OCI-LY7 (cell line): ENCODE measurements at regions not wholly inside any gene's neighbourhood (a gene's known extent, or its start where the extent isn't known, plus 50 kb on each side); places are given as distances from the start of the nearest gene placed in this dataset.

Experiments
- BruUV-seq: library from RNA; stranded (reverse); fragments of 400-500 nt; replicated peaks from 2 replicates; lab custom pipeline; 2021; lab: Mats Ljungman, UMichigan
- CTCF ChIA-PET: fragments of 300-600 bp; sonication (Branson Sonifier 250); formaldehyde crosslinking; loops from one replicate; lab custom pipeline; 2022; ENCODE audit warnings: antibody characterized with exemption; ENCODE audit not compliant: unreplicated experiment; lab: Charles Lee
- POLR2A ChIA-PET: fragments of 300-600 bp; sonication (Branson Sonifier 250); formaldehyde crosslinking; loops from one replicate; lab custom pipeline; 2022; ENCODE audit warnings: antibody characterized with exemption; lab: Charles Lee
- DNase-seq: peaks from one replicate; pipeline ENCODE4 v3.0.0-alpha.2; 2015; ENCODE audit warnings: low spot score
- H2AFZ ChIP-seq: fragments of 200-600 bp; sonication (generic), shearing (Covaris generic); 2 replicates; pipeline ENCODE4 v1.6.1; 2014; ENCODE audit warnings: mild to moderate bottlenecking, antibody characterized with exemption, low read length, moderate library complexity
- H3K27ac ChIP-seq: fragments of 200-600 bp; sonication (generic); 2 replicates; pipeline ENCODE4 v1.5.1; 2014; ENCODE audit warnings: mixed run types, low read depth, mild to moderate bottlenecking, moderate library complexity, low read length, inconsistent platforms; ENCODE audit not compliant: poor library complexity, severe bottlenecking
- H3K36me3 ChIP-seq: fragments of 200-600 bp; sonication (generic); 2 replicates; pipeline ENCODE4 v1.6.1; 2014; ENCODE audit warnings: mild to moderate bottlenecking, antibody characterized with exemption, low read length, moderate library complexity, mixed read lengths; ENCODE audit not compliant: insufficient read depth
- H3K4me1 ChIP-seq: fragments of 200-600 bp; sonication (generic); 2 replicates; pipeline ENCODE4 v1.5.1; 2014; ENCODE audit warnings: mild to moderate bottlenecking, low read length; ENCODE audit not compliant: insufficient read depth, poor library complexity, severe bottlenecking
- H3K4me2 ChIP-seq: fragments of 200-600 bp; sonication (generic); 2 replicates; pipeline ENCODE4 v1.6.1; 2014; ENCODE audit warnings: mild to moderate bottlenecking, low read length
- H3K4me3 ChIP-seq: fragments of 200-600 bp; sonication (generic); 2 replicates; pipeline ENCODE4 v1.5.1; 2014; ENCODE audit warnings: mild to moderate bottlenecking, low read depth, low read length; ENCODE audit not compliant: poor library complexity, severe bottlenecking
- H3K79me2 ChIP-seq: fragments of 200-600 bp; sonication (generic); 2 replicates; pipeline ENCODE4 v1.6.1; 2016; ENCODE audit warnings: low read depth, mild to moderate bottlenecking, low read length, moderate library complexity, mixed read lengths; ENCODE audit not compliant: insufficient read depth
- H3K9me2 ChIP-seq: fragments of 200-600 bp; sonication (generic); 2 replicates; pipeline ENCODE4 v1.6.1; 2016; ENCODE audit warnings: mild to moderate bottlenecking, low read length, mixed read lengths; ENCODE audit not compliant: insufficient read depth
- H3K9me3 ChIP-seq: fragments of 200-600 bp; sonication (generic); 2 replicates; pipeline ENCODE4 v1.6.1; 2014; ENCODE audit warnings: mild to moderate bottlenecking, mixed run types, low read length, mixed read lengths
- H4K20me1 ChIP-seq: fragments of 200-600 bp; sonication (generic); 2 replicates; pipeline ENCODE4 v1.6.1; 2014; ENCODE audit warnings: mild to moderate bottlenecking, antibody characterized with exemption, low read length, moderate library complexity, mixed read lengths; ENCODE audit not compliant: insufficient read depth
- CTCF ChIP-seq: fragments of 200-600 bp; sonication (generic); conservative IDR thresholded peaks from 2 replicates; pipeline ENCODE4 v1.5.1; 2014; ENCODE audit warnings: mild to moderate bottlenecking, antibody characterized with exemption, low read length, moderate library complexity, mixed read lengths
- EZH2phosphoT487 ChIP-seq: fragments of 200-600 bp; sonication (generic); IDR thresholded peaks from 2 replicates; pipeline ENCODE4 v1.6.1; 2018; ENCODE audit warnings: low read depth, borderline replicate concordance, mild to moderate bottlenecking, mixed run types, antibody characterized with exemption, low read length, moderate library complexity, mixed read lengths
- intact Hi-C: fragments of 100-400 bp; cut with micrococcal nuclease; formaldehyde crosslinking; loops from one replicate; pipeline ENCODE4 v1.10.0; 2022; ENCODE audit not compliant: unreplicated experiment

GRCh38 chr11:115906171-115906570 is 402.0 kb upstream of the CADM1 start:
- intact Hi-C loops, result no loop called here
- no peaks in the 10 kb centered on the region for H4K20me1 ChIP-seq
- no peak for DNase-seq
- CTCF ChIA-PET, result interaction anchor here (1.1 kb wide), 1 partner anchor 20 kb away, joined by 4 read pairs; no protein-coding TSS in a partner anchor
- POLR2A ChIA-PET, result interaction anchor here (1.2 to 2.1 kb wide), 3 partner anchors 11 to 30 kb away, joined by 4 to 9 read pairs (median 5); no protein-coding TSS in a partner anchor
- H3K4me2 ChIP-seq, result no peak overlapping the region
- no peak overlapping the region for H3K27ac ChIP-seq
- no peaks in the 10 kb centered on the region for H3K79me2 ChIP-seq
- H3K9me3 ChIP-seq, result no peaks in the 10 kb centered on the region
- no peaks in the 10 kb centered on the region for H3K36me3 ChIP-seq
- H3K4me3 ChIP-seq, result no peak overlapping the region
- peaks cover 6% of the 10 kb centered on the region for H3K4me1 ChIP-seq
- no peak overlapping the region for H2AFZ ChIP-seq
- BruUV-seq, result no TSS peak
- TF ChIP-seq EZH2phosphoT487, result no peak
- TF ChIP-seq CTCF, result no peak
- H3K9me2 ChIP-seq, result no peaks in the 10 kb centered on the region

DNA sequence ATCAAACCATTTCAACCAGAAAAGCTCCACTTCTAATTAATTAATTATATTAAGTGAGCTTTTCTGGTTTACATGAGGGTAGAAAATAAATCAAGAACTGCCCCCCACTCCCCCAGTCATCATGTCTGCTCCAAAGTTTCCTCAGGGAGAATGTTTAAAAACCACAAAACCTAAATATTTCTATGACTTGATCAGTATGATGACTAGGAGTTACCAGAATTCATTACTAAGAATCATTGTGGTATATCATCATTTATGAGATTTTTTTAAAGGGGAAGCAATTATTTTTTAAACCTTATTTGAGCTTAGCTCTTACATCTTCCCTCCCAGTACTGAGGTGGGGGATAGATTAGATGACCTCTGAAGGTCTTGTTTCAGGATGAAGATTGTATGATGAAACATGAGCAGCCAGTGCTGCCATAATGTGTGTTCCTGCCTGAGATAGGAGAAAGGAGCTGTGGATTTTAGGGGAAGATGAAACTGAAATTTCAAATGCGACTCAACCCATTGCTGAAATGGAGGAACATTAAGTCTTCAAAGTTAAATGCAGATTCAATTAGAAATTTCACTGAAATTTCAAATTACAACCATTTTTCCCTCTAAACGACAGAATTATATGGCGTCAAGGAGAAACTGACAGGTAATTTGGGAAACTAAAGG is 401.3 kb upstream of the CADM1 start:
- Histone ChIP-seq H3K79me2 (no peaks in the 10 kb centered on the region), H3K9me3 (no peaks in the 10 kb centered on the region), H3K27ac (no peak overlapping the region), H3K36me3 (no peaks in the 10 kb centered on the region), H3K4me3 (no peak overlapping the region), H3K4me1 (peaks cover 5% of the 10 kb centered on the region), H4K20me1 (no peaks in the 10 kb centered on the region), H2AFZ (no peak overlapping the region), H3K9me2 (no peaks in the 10 kb centered on the region), H3K4me2 (no peak overlapping the region)
- no peak for TF ChIP-seq CTCF
- DNase-seq, result no peak
- ChIA-PET CTCF (interaction anchor here (1.1 kb wide), 1 partner anchor 21 kb away, joined by 4 read pairs; no protein-coding TSS in a partner anchor), POLR2A (interaction anchor here (0.7 to 5.4 kb wide), 6 partner anchors 7 to 30 kb away, joined by 3 to 25 read pairs (median 4); no protein-coding TSS in a partner anchor)
- BruUV-seq, result no TSS peak
- intact Hi-C loops, result no loop called here

DNA sequence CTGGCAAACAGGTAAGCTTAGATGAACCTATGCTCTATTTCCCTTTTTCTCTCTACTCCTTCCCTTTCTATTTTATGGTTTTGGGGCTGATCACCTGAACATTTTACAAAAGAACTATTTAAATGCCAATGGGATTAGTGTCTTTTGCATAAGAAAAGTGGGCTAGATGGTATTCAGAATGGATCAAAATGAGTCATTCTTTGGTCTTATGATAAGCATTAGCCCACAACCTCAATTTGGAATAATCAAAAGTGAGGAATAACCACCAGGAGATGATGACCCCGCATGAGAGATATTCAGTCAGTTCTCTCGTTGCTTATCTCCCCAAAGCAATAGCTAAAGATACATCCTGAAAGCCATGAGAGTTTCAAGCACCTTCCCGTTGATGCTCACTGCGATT is 399.0 kb upstream of the CADM1 start:
- H3K4me3 ChIP-seq, result no peak overlapping the region
- H3K36me3 ChIP-seq, result no peaks in the 10 kb centered on the region
- no peaks in the 10 kb centered on the region for H3K9me3 ChIP-seq
- H3K79me2 ChIP-seq, result no peaks in the 10 kb centered on the region
- intact Hi-C loops, result no loop called here
- H3K4me2 ChIP-seq, result no peak overlapping the region
- H2AFZ ChIP-seq, result no peak overlapping the region
- no peaks in the 10 kb centered on the region for H3K9me2 ChIP-seq
- no peak for TF ChIP-seq CTCF
- TF ChIP-seq EZH2phosphoT487, result no peak
- H3K27ac ChIP-seq, result no peak overlapping the region
- no peaks in the 10 kb centered on the region for H4K20me1 ChIP-seq
- ChIA-PET POLR2A (interaction anchor here (0.9 to 5.4 kb wide), 8 partner anchors 8 to 28 kb away, joined by 3 to 25 read pairs (median 5); no protein-coding TSS in a partner anchor), CTCF (interaction anchor here (1.5 kb wide), 1 partner anchor 9 kb away, joined by 3 read pairs; no protein-coding TSS in a partner anchor)
- H3K4me1 ChIP-seq, result peaks cover 5% of the 10 kb centered on the region
- BruUV-seq, result no TSS peak
- no peak for DNase-seq
